Left ventricle myocardium inferior (tissue), 1 donor: ENCODE measurements at regions not wholly inside any gene's neighbourhood (a gene's known extent, or its start where the extent isn't known, plus 50 kb on each side); places are given as distances from the start of the nearest gene placed in this dataset.

ENCODE experiments used
- DNase-seq: peaks from one replicate; pipeline ENCODE4 v3.0.0-alpha.2; 2020
- H3K27ac ChIP-seq: fragments of 200-600 bp; replicated peaks from 2 replicates; pipeline ENCODE4 v1.8.0; 2021
- H3K27me3 ChIP-seq: fragments of 200-600 bp; 2 replicates; pipeline ENCODE4 v1.8.0; 2021; ENCODE audit warnings: low read depth
- H3K36me3 ChIP-seq: fragments of 200-600 bp; 2 replicates; pipeline ENCODE4 v1.8.0; 2021
- H3K4me1 ChIP-seq: fragments of 200-600 bp; 2 replicates; pipeline ENCODE4 v1.8.0; 2021
- H3K4me3 ChIP-seq: fragments of 200-600 bp; 2 replicates; pipeline ENCODE4 v1.8.0; 2021; ENCODE audit warnings: mild to moderate bottlenecking, moderate library complexity
- H3K9me3 ChIP-seq: fragments of 200-600 bp; replicated peaks from 2 replicates; pipeline ENCODE4 v1.8.0; 2021
- CTCF ChIP-seq: fragments of 200-600 bp; IDR thresholded peaks from 2 replicates; pipeline ENCODE4 v1.8.0; 2021; ENCODE audit warnings: antibody characterized with exemption, mild to moderate bottlenecking, borderline replicate concordance
- intact Hi-C: fragments of 100-400 bp; cut with micrococcal nuclease; formaldehyde crosslinking; loops from one replicate; pipeline ENCODE4 v1.11.0; 2022
- donor health status: DM: no; HTN: yes; CAD: no; lungs with severe emphysema.

GRCh38 chr7:41351091-41351490 lies 351.8 kb downstream of the INHBA start:
- Histone ChIP-seq H3K36me3 (no peaks in the 10 kb centered on the region), H3K27me3 (no peaks in the 10 kb centered on the region), H3K4me1 (no peaks in the 10 kb centered on the region), H3K27ac (no peak overlapping the region), H3K9me3 (no peaks in the 10 kb centered on the region), H3K4me3 (no peak overlapping the region)
- intact Hi-C loops = no loop called here
- TF ChIP-seq CTCF = no peak
- DNase-seq = no peak

- no peak for TF ChIP-seq CTCF
- Histone ChIP-seq H3K9me3 (no peaks in the 10 kb centered on the region), H3K27me3 (no peaks in the 10 kb centered on the region), H3K4me3 (no peak overlapping the region), H3K27ac (no peak overlapping the region), H3K4me1 (no peaks in the 10 kb centered on the region), H3K36me3 (no peaks in the 10 kb centered on the region)
- intact Hi-C loops = no loop called here
- DNase-seq = no peak
These were observed 356.0 kb downstream of the INHBA start for GRCh38 chr7:41346878-41347277.

GRCh38 chr7:41339913-41340676 lies 362.8 kb downstream of the INHBA start:
- Histone ChIP-seq H3K27ac (no peak overlapping the region), H3K36me3 (no peaks in the 10 kb centered on the region), H3K27me3 (no peaks in the 10 kb centered on the region), H3K4me1 (no peaks in the 10 kb centered on the region), H3K4me3 (no peak overlapping the region), H3K9me3 (no peaks in the 10 kb centered on the region)
- TF ChIP-seq CTCF = no peak
- no peak for DNase-seq
- intact Hi-C loops = no loop called here

- H3K27ac ChIP-seq = no peak overlapping the region
- H3K36me3 ChIP-seq = no peaks in the 10 kb centered on the region
- no peak for DNase-seq
- no peak for TF ChIP-seq CTCF
- no peak overlapping the region for H3K4me3 ChIP-seq
- intact Hi-C loops = no loop called here
- H3K27me3 ChIP-seq = no peaks in the 10 kb centered on the region
- H3K4me1 ChIP-seq = no peaks in the 10 kb centered on the region
- no peaks in the 10 kb centered on the region for H3K9me3 ChIP-seq
These were observed 365.9 kb downstream of the INHBA start for GRCh38 chr7:41336981-41337380.

GRCh38 chr7:41336455-41336952 lies 366.4 kb downstream of the INHBA start:
- no peaks in the 10 kb centered on the region for H3K9me3 ChIP-seq
- no peaks in the 10 kb centered on the region for H3K36me3 ChIP-seq
- no peaks in the 10 kb centered on the region for H3K27me3 ChIP-seq
- TF ChIP-seq CTCF = no peak
- H3K27ac ChIP-seq = no peak overlapping the region
- intact Hi-C loops = no loop called here
- no peak overlapping the region for H3K4me3 ChIP-seq
- DNase-seq = no peak
- H3K4me1 ChIP-seq = no peaks in the 10 kb centered on the region
